Thyroid gland (tissue), 4 donors: ENCODE measurements at regions not wholly inside any gene's neighbourhood (a gene's known extent, or its start where the extent isn't known, plus 50 kb on each side); places are given as distances from the start of the nearest gene placed in this dataset.

Source experiments
- POLR2A ChIP-seq, 2 donors: fragments of 450-650 bp; IDR thresholded peaks; one replicate each; pipeline ENCODE4 v1.6.1; 2017; ENCODE audit warnings: antibody characterized with exemption in 2 of 2, mild to moderate bottlenecking in 2 of 2, moderate library complexity in 1 of 2
- TF ChIP-seq, protein P1 (sequence below), 6 experiments: fragments of 200-600 bp in 3 of 6; fragments of 450-650 bp in 3 of 6; sonication (generic) in 3 of 6; IDR thresholded peaks; one replicate each; pipeline ENCODE4 v1.5.1; 2016 to 2019; ENCODE audit warnings: antibody characterized with exemption in 6 of 6, mild to moderate bottlenecking in 2 of 6, inconsistent platforms in 1 of 6, moderate library complexity in 1 of 6

DNA sequence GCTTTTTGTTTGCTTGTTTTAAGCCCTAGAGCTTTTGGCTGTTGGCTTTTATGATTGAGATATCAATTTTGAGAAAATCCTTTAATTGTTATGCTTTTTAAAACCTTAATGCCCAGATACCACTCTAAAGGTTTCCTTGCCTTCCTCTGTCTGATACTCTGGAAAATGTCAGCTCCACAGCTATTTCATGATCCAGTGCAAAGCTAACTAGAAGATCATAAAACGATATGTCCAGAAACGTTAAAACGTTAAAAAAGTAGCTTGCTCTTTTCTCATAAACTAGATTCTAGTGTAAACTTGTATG lies 189.5 kb upstream of the TENT5A start:
- TF ChIP-seq, protein P1, sequence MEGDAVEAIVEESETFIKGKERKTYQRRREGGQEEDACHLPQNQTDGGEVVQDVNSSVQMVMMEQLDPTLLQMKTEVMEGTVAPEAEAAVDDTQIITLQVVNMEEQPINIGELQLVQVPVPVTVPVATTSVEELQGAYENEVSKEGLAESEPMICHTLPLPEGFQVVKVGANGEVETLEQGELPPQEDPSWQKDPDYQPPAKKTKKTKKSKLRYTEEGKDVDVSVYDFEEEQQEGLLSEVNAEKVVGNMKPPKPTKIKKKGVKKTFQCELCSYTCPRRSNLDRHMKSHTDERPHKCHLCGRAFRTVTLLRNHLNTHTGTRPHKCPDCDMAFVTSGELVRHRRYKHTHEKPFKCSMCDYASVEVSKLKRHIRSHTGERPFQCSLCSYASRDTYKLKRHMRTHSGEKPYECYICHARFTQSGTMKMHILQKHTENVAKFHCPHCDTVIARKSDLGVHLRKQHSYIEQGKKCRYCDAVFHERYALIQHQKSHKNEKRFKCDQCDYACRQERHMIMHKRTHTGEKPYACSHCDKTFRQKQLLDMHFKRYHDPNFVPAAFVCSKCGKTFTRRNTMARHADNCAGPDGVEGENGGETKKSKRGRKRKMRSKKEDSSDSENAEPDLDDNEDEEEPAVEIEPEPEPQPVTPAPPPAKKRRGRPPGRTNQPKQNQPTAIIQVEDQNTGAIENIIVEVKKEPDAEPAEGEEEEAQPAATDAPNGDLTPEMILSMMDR (IDR thresholded peaks at IDR 0.05) = no peak
- TF ChIP-seq POLR2A (IDR thresholded peaks at IDR 0.05) = no peak
